Gastrocnemius medialis (tissue), 4 donors: ENCODE measurements at regions not wholly inside any gene's neighbourhood (a gene's known extent, or its start where the extent isn't known, plus 50 kb on each side); places are given as distances from the start of the nearest gene placed in this dataset.

Experiments
- CTCF ChIP-seq, 5 experiments: fragments of 450-650 bp in 3 of 5; fragments of 200-600 bp in 2 of 5; sonication (generic) in 2 of 5; IDR thresholded peaks in 4 of 5; conservative IDR thresholded peaks in 1 of 5; 1 replicate in 4 of 5; 2 replicates in 1 of 5; pipeline ENCODE4 v1.5.1; 2016 to 2019; ENCODE audit warnings: antibody characterized with exemption in 5 of 5, mild to moderate bottlenecking in 3 of 5, moderate library complexity in 3 of 5
- POLR2A ChIP-seq, 2 donors: fragments of 450-650 bp; IDR thresholded peaks; one replicate each; pipeline ENCODE4 v1.6.1; 2017; ENCODE audit warnings: antibody characterized with exemption in 2 of 2, mild to moderate bottlenecking in 2 of 2, moderate library complexity in 2 of 2

DNA sequence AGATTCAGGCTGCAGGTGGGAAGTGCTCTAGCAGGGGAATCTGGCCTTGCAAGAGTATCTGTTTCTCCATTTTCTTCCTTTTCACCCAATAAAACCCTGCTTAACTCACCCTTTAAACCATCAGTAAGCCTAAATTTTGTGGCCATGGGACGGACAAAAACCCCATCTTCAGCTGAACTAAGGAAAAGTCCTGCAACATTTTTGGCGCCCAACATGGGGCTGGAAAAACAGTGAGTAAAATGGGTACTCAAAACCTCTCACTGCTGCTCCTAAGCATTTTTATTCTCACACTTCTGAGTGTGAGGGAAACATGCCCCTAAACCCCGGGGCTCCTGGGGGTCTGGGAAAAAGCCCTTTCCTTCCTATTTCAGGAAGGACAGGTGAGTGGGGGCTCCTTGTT is 414.3 kb downstream of the ZNF804A start:
- TF ChIP-seq CTCF (IDR thresholded peaks at IDR 0.05 in 4 of 5, conservative IDR thresholded peaks at IDR 0.05 in 1 of 5) (no peak), POLR2A (IDR thresholded peaks at IDR 0.05) (no peak)
